GM23248 (cell line): ENCODE measurements at regions not wholly inside any gene's neighbourhood (a gene's known extent, or its start where the extent isn't known, plus 50 kb on each side); places are given as distances from the start of the nearest gene placed in this dataset.

Experiments used
- EZH2 ChIP-seq: fragments of 200-600 bp; sonication (generic); IDR thresholded peaks from 2 replicates; pipeline ENCODE4 v1.6.1; 2018; ENCODE audit warnings: antibody characterized with exemption, mild to moderate bottlenecking; ENCODE audit not compliant: insufficient read depth, poor library complexity, severe bottlenecking
- EZH2phosphoT487 ChIP-seq: fragments of 200-600 bp; sonication (generic); IDR thresholded peaks from 2 replicates; pipeline ENCODE4 v1.6.1; 2018; ENCODE audit warnings: antibody characterized with exemption, moderate library complexity, mild to moderate bottlenecking, low read depth; ENCODE audit not compliant: insufficient read depth

- no peak for TF ChIP-seq EZH2phosphoT487
- no peak for TF ChIP-seq EZH2
Observed at GRCh38 chr13:107643615-107644014, 571.7 kb downstream of the LIG4 start.
